Nephron (organoid): ENCODE measurements at regions not wholly inside any gene's neighbourhood (a gene's known extent, or its start where the extent isn't known, plus 50 kb on each side); places are given as distances from the start of the nearest gene placed in this dataset.

ENCODE experiments used
- H3K27ac Mint-ChIP-seq, 3 experiments: 2 replicates each; pipeline ENCODE4 v1.8.0; 2020; ENCODE audit warnings: mixed read lengths in 3 of 3, mild to moderate bottlenecking in 2 of 3, moderate library complexity in 1 of 3
- H3K27me3 Mint-ChIP-seq: 2 replicates; pipeline ENCODE4 v1.8.0; 2021; ENCODE audit warnings: low read depth, mild to moderate bottlenecking, moderate library complexity, mixed read lengths
- H3K36me3 Mint-ChIP-seq: 2 replicates; pipeline ENCODE4 v1.8.0; 2020; ENCODE audit warnings: low read depth, mixed read lengths
- H3K4me1 Mint-ChIP-seq: 2 replicates; pipeline ENCODE4 v1.8.0; 2020; ENCODE audit warnings: mixed read lengths
- H3K4me3 Mint-ChIP-seq, 3 experiments: 2 replicates each; pipeline ENCODE4 v1.8.0; 2020; ENCODE audit warnings: mild to moderate bottlenecking in 3 of 3, mixed read lengths in 3 of 3, moderate library complexity in 2 of 3
- H3K9me3 Mint-ChIP-seq: 2 replicates; pipeline ENCODE4 v1.8.0; 2020; ENCODE audit warnings: mixed read lengths
- TF ChIP-seq, protein P1 (sequence below), 3 experiments: fragments of 200-600 bp; sonication (generic); IDR thresholded peaks; one replicate each; pipeline ENCODE4 v1.5.0; 2021; ENCODE audit warnings: antibody characterized with exemption in 3 of 3; ENCODE audit not compliant: unreplicated experiment in 3 of 3

DNA sequence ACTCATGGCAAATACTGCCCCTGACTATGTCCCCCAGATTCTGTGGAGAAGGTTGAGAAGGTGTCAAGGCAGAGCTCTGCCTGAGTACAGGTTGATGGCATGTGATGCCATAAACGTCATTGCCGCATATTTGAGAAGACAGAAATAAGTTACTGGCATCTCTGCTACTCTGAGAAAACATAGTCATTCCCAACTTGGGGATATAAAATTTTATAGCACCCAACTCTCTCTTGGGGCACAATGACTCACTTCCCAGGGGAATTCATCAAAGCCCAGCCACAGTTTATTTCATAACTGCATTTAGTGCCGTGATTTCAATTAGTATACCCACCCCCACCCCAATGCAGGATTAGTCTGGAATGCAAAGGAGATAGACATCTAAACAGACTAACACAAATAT is 101.9 kb upstream of the TNR start:
- TF ChIP-seq, protein P1, sequence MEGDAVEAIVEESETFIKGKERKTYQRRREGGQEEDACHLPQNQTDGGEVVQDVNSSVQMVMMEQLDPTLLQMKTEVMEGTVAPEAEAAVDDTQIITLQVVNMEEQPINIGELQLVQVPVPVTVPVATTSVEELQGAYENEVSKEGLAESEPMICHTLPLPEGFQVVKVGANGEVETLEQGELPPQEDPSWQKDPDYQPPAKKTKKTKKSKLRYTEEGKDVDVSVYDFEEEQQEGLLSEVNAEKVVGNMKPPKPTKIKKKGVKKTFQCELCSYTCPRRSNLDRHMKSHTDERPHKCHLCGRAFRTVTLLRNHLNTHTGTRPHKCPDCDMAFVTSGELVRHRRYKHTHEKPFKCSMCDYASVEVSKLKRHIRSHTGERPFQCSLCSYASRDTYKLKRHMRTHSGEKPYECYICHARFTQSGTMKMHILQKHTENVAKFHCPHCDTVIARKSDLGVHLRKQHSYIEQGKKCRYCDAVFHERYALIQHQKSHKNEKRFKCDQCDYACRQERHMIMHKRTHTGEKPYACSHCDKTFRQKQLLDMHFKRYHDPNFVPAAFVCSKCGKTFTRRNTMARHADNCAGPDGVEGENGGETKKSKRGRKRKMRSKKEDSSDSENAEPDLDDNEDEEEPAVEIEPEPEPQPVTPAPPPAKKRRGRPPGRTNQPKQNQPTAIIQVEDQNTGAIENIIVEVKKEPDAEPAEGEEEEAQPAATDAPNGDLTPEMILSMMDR (IDR thresholded peaks at IDR 0.05; ENCODE audit: unreplicated experiment in 3 of 3): no peak
- H3K36me3 Mint-ChIP-seq: no peaks in the 10 kb centered on the region
- peaks cover 10% of the 10 kb centered on the region for H3K4me1 Mint-ChIP-seq
- no peak overlapping the region for H3K4me3 Mint-ChIP-seq
- H3K27ac Mint-ChIP-seq: no peak overlapping the region
- peaks cover 7% of the 10 kb centered on the region for H3K27me3 Mint-ChIP-seq
- H3K9me3 Mint-ChIP-seq: no peaks in the 10 kb centered on the region

DNA sequence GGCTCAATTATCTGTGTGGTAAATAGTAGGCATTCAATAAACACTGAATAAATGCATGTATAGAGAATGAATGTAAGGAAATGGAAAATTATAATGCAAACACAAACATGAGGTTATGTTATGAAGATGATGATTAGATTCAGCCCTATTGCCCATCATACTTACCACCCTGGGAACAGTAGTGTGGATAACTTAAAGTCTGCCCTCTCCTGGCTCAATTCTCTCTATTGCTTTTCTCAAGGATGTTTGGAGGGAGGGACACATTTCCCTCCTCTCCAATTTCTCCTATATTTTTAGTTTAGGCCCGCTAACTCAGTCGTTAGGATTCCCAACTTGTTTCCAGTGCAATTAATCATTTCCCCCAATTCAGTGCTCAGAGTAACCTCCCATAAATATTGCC is 101.5 kb upstream of the TNR start:
- Mint-ChIP-seq H3K4me1 (peaks cover 13% of the 10 kb centered on the region), H3K36me3 (no peaks in the 10 kb centered on the region), H3K4me3 (no peak overlapping the region), H3K27ac (no peak overlapping the region), H3K9me3 (no peaks in the 10 kb centered on the region), H3K27me3 (peaks cover 7% of the 10 kb centered on the region)
- TF ChIP-seq, protein P1 (IDR thresholded peaks at IDR 0.05; ENCODE audit: unreplicated experiment in 3 of 3): no peak

DNA sequence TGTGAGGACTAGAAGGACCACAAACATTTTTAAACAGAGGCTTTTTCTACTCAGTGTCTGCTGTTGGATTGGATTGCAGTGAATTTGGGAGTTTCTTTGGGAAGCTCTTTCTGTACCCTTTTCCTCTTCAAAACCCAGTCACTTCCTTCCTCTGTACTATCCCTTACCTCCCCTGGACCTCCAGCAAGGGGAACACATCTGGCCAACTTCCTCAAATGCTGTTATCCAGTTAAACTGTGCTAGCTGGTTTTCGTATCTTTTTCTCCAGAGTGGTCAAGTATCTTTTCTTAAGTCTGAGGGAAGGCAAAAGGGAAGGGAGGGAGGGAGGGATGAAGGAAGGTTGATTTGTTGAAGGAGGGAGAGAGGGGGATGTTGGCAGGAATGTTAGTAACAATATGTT is 99.2 kb upstream of the TNR start:
- no peak overlapping the region for H3K27ac Mint-ChIP-seq
- H3K27me3 Mint-ChIP-seq: peaks cover 7% of the 10 kb centered on the region
- TF ChIP-seq, protein P1 (IDR thresholded peaks at IDR 0.05; ENCODE audit: unreplicated experiment in 3 of 3): no peak
- H3K4me1 Mint-ChIP-seq: peaks cover 17% of the 10 kb centered on the region
- no peaks in the 10 kb centered on the region for H3K9me3 Mint-ChIP-seq
- no peaks in the 10 kb centered on the region for H3K36me3 Mint-ChIP-seq
- no peak overlapping the region for H3K4me3 Mint-ChIP-seq

DNA sequence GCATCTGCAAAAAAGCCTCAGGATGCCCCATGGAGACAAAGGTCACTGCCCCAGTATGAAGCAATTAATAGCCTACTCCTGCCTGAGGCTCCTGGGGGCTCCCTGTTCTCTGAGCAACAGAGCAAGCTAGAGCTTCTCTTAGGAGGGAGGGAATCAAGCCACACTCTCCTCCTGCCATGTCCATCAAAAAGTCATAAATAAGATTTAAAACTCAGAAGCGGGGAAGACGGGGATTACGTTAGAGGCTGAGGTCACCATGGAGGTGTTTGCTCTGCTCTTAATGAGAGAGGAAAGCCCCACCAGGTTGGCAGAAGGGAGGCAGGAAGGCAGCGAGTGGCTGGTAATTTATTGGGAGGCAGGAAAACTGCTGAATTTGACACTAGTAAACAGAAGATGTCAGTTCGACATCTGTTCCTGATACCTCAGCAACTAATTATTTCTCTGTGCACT is 98.4 kb upstream of the TNR start:
- TF ChIP-seq, protein P1 (IDR thresholded peaks at IDR 0.05; ENCODE audit: unreplicated experiment in 3 of 3): no peak
- H3K4me3 Mint-ChIP-seq: no peak overlapping the region
- no peaks in the 10 kb centered on the region for H3K9me3 Mint-ChIP-seq
- H3K27ac Mint-ChIP-seq: peak overlapping the region in 1 of 3 experiments; percentile 7
- peaks cover 17% of the 10 kb centered on the region for H3K4me1 Mint-ChIP-seq
- H3K36me3 Mint-ChIP-seq: no peaks in the 10 kb centered on the region
- H3K27me3 Mint-ChIP-seq: peaks cover 7% of the 10 kb centered on the region

DNA sequence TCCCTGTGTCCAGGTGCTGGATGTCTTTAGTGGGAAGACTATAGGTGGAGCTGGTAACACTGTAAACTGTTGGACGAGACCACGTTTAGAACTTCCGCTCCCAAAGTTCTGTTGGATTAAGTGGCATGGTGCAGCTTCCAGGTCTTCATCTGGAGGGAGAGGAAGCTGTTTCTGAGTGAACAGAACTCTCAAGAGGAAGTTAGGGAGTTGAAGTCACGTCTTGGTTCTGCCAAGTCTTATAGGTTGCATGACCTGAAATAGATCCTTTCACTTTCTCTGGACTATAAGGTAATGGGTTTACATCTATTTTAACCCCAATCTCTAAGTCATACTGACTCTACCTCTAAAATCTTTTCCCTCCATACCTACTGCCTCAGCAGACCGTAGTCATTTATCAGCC is 97.4 kb upstream of the TNR start:
- Mint-ChIP-seq H3K4me3 (no peak overlapping the region), H3K36me3 (no peaks in the 10 kb centered on the region), H3K9me3 (no peaks in the 10 kb centered on the region), H3K27me3 (peaks cover 7% of the 10 kb centered on the region), H3K4me1 (peaks cover 17% of the 10 kb centered on the region), H3K27ac (no peak overlapping the region)
- TF ChIP-seq, protein P1 (IDR thresholded peaks at IDR 0.05; ENCODE audit: unreplicated experiment in 3 of 3): no peak

DNA sequence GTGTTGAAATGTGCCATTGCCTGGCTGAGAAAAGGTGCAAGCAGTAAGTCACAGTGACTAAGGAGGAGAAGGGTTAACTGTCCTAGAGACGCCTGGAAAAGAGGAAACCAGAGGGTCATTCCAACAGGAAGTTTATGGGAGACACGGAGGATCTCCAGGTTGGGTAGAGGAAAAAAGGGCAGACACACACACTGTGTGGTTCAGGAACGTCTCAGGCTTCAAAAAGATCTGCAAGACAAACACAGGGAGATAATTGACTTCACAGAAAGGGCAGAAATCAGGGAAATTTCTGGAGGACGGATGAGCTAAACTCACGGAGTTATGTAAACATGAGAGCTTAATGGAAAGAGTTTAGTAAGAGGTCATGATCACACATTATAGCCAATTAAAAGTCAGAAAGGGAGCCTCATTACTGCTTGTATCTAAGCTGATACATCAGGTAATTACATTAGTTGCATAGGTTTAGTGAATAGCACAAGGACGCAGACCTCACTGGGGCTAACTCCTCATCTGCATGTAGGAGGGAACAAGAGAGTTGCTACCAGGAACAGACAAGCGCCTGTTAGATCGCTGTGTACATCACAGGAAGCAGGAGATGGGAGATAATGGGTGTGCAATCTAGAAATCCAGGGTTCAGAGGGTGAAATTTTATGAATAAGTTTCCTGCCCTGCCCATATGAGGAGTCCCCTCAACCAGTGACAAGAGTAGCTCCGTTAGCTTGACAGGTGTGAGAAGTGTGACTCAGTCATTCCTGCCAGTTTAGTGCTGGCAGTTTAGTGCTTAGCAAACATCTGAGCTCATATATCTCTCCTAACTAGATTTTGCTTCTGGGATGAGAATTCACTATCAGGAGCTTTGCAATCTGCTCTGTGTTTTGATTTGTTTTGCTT is 96.6 kb upstream of the TNR start:
- H3K9me3 Mint-ChIP-seq: no peaks in the 10 kb centered on the region
- peaks cover 17% of the 10 kb centered on the region for H3K4me1 Mint-ChIP-seq
- H3K36me3 Mint-ChIP-seq: no peaks in the 10 kb centered on the region
- peak overlapping the region; percentile 9 to 33 (median 10) for H3K4me3 Mint-ChIP-seq
- no peak overlapping the region for H3K27ac Mint-ChIP-seq
- peaks cover 7% of the 10 kb centered on the region for H3K27me3 Mint-ChIP-seq
- TF ChIP-seq, protein P1 (IDR thresholded peaks at IDR 0.05; ENCODE audit: unreplicated experiment in 3 of 3): no peak
